ENCODE measurements at regions not wholly inside any gene's neighbourhood (a gene's known extent, or its start where the extent isn't known, plus 50 kb on each side); places are given as distances from the start of the nearest gene placed in this dataset.

GRCh38 chr4:138845664-138846063, 169.9 kb upstream of the NOCT start:
- Histone ChIP-seq H3K27me3 (peaks cover 0 to 49% (median 0%) of the 10 kb centered on the region in 4 donors), H3K36me3 (no peaks in the 10 kb centered on the region), H3K9me3 (no peaks in the 10 kb centered on the region), H3K4me1 (no peaks in the 10 kb centered on the region), H3K27ac (no peak overlapping the region), H3K4me3 (no peak overlapping the region)
- DNase-seq: no peak
- intact Hi-C loops (cut with DNase I): no loop called here
- no peak for TF ChIP-seq CTCF (IDR thresholded peaks at IDR 0.05)
- TF ChIP-seq POLR2A (IDR thresholded peaks at IDR 0.05): no peak
- WGBS, 2 donors: 58 to 71% methylated on average over 9 of the region's 9 CpGs

- WGBS, 2 donors: 71 to 88% methylated on average over 1 to 6 of the region's 6 CpGs
- H3K27ac ChIP-seq: no peak overlapping the region
These were observed 170.5 kb upstream of the NOCT start for GRCh38 chr4:138845054-138845453.

GRCh38 chr4:138843616-138844015, 172.0 kb upstream of the NOCT start:
- no peak overlapping the region for H3K4me3 ChIP-seq
- no peak for DNase-seq

More at GRCh38 chr4:138845054-138845453, 170.5 kb upstream of the NOCT start:
- Histone ChIP-seq H3K9me3 (no peaks in the 10 kb centered on the region), H3K27me3 (peaks cover 0 to 45% (median 0%) of the 10 kb centered on the region in 4 donors), H3K36me3 (no peaks in the 10 kb centered on the region), H3K4me3 (no peak overlapping the region), H3K4me1 (no peaks in the 10 kb centered on the region)
- TF ChIP-seq POLR2A (IDR thresholded peaks at IDR 0.05) (no peak), CTCF (IDR thresholded peaks at IDR 0.05) (no peak)
- intact Hi-C loops (cut with DNase I): no loop called here
- no peak for DNase-seq

GRCh38 chr4:138841343-138841742, 174.2 kb upstream of the NOCT start:
- Histone ChIP-seq H3K27me3 (peaks cover 0 to 45% (median 0%) of the 10 kb centered on the region in 4 donors), H3K4me1 (peaks cover 0 to under 1% (median 0%) of the 10 kb centered on the region in 3 donors), H3K27ac (no peak overlapping the region), H3K9me3 (no peaks in the 10 kb centered on the region), H3K36me3 (no peaks in the 10 kb centered on the region), H3K4me3 (no peak overlapping the region)
- no peak for TF ChIP-seq POLR2A (IDR thresholded peaks at IDR 0.05)
- no peak for TF ChIP-seq CTCF (IDR thresholded peaks at IDR 0.05)
- no peak for DNase-seq
- intact Hi-C loops (cut with DNase I): no loop called here

More at GRCh38 chr4:138843616-138844015, 172.0 kb upstream of the NOCT start:
- TF ChIP-seq POLR2A (IDR thresholded peaks at IDR 0.05) (no peak), CTCF (IDR thresholded peaks at IDR 0.05) (no peak)
- Histone ChIP-seq H3K9me3 (no peaks in the 10 kb centered on the region), H3K27ac (no peak overlapping the region), H3K36me3 (no peaks in the 10 kb centered on the region), H3K4me1 (no peaks in the 10 kb centered on the region), H3K27me3 (peaks cover 0 to 42% (median 0%) of the 10 kb centered on the region in 4 donors)
- intact Hi-C loops (cut with DNase I): no loop called here
- WGBS, 2 donors: 48 to 49% methylated on average over 7 of the region's 7 CpGs

GRCh38 chr4:138838251-138838650, 177.3 kb upstream of the NOCT start:
- WGBS, 2 donors: 77 to 86% methylated on average over 4 of the region's 4 CpGs
- H3K4me1 ChIP-seq: peaks cover 0 to 7% (median 0%) of the 10 kb centered on the region in 3 donors
- intact Hi-C loops (cut with DNase I): no loop called here

More at GRCh38 chr4:138838251-138838650, 177.3 kb upstream of the NOCT start:
- Histone ChIP-seq H3K27me3 (peaks cover 0 to 29% (median 0%) of the 10 kb centered on the region in 4 donors), H3K9me3 (no peaks in the 10 kb centered on the region), H3K4me3 (no peak overlapping the region), H3K36me3 (no peaks in the 10 kb centered on the region), H3K27ac (no peak overlapping the region)
- no peak for DNase-seq
- TF ChIP-seq CTCF (IDR thresholded peaks at IDR 0.05): no peak
- no peak for TF ChIP-seq POLR2A (IDR thresholded peaks at IDR 0.05)

Data from esophagus squamous epithelium (tissue), 5 donors.